NCI-H748 treated with DMSO at 0.1 percent for 48 hours (cell line): ENCODE measurements at regions not wholly inside any gene's neighbourhood (a gene's known extent, or its start where the extent isn't known, plus 50 kb on each side); places are given as distances from the start of the nearest gene placed in this dataset.

Experiments
- DNase-seq: peaks from one replicate; lab custom pipeline; 2025; lab: John Stamatoyannopoulos, UW

DNA sequence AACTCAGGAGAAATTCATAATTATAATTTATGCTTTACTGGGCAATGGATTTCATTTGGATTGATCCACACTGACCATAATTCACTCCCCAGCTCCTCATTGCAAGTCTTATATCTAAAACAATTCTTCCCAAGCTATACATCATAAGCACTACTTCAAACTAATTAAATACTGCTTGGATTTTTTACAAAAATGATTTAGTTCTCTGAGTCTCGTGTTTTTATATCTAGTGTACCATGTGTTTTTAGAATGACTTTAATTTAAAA is 443.8 kb downstream of the GPAM start:
- DNase-seq: no peak

DNA sequence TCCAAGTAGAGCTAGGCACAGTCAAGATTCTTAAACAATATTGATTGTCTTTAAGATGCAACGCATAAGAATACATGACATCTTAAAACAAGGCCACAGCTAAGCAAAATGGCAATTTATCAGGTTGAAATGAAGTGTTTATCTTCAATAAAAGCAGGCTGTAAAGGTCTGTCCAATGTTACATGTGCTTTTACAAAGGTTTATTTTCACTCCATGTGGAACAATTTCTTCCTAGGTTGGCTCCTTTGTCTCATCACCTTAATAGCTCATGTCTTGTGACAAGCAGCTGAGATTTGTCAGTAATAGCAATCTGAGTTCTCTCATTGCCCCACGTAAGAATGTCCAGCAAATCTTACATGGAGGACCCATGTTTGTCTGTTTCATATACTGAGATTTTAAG is 437.6 kb downstream of the GPAM start:
- DNase-seq: no peak

DNA sequence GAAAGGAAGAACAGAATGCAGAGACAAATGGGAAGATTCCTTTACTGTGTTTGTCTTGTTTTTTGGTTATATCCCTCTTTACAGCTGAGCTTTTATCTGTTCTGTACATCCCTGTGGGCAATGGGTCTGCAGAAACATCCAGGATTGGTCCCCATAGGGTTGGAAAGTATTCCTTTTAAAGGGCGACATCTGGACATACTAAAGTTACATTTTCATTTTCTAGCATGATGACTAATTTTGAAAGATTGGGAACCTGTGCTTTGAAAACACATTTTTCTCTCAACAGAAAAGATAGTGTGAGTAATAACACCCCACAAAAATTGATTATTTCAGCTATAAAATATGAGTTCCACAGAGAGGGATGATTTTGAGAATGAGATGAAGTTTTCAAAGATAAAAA is 435.8 kb downstream of the GPAM start:
- no peak for DNase-seq

DNA sequence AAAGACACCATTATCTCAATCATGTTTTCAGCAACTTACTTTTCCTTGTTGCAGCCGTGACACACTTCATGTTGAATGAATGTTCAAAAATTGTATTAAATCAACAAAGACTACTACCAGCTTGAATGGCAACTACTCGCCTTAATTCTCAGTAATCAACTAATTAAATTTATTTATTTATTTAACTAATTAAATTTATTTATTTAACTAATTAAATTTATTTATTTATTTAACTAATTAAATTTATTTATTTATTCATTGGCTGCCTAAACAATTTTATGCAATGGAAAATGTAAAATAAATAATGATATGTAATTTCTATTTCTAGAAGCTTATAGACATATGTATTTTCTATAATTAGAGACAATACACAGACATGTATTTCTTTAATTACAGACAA is 435.4 kb downstream of the GPAM start:
- no peak for DNase-seq

DNA sequence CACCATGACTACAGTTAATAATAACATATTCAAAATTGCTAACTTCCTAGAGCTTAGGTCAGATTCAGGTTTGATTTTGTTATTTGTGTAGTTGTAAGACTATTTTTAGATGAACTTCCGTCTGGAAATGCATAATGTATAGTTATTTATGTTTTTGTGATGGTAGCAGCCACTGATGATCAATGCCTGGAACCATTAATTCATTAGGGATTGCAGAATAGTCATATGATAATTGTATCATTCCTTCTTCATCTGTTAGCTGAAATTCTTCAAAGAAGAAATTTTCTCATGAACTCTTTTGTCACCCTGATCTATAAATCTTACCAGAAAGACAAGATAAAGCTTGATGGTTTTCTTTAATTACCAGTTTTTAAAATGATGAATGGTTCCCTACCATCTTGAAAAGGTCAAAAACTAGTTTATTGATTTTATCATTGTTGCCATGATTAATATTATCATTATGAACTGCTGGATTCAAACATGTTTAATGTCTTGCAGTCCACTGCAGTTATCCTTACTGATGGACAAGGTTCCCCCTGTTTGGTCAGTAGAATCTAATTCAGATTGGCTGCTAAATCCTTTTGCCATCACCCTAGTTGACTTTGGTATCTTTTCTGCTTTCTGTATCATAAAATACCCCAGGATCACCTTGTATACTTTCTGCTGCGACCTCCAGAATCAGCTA is 433.3 kb downstream of the GPAM start:
- no peak for DNase-seq

DNA sequence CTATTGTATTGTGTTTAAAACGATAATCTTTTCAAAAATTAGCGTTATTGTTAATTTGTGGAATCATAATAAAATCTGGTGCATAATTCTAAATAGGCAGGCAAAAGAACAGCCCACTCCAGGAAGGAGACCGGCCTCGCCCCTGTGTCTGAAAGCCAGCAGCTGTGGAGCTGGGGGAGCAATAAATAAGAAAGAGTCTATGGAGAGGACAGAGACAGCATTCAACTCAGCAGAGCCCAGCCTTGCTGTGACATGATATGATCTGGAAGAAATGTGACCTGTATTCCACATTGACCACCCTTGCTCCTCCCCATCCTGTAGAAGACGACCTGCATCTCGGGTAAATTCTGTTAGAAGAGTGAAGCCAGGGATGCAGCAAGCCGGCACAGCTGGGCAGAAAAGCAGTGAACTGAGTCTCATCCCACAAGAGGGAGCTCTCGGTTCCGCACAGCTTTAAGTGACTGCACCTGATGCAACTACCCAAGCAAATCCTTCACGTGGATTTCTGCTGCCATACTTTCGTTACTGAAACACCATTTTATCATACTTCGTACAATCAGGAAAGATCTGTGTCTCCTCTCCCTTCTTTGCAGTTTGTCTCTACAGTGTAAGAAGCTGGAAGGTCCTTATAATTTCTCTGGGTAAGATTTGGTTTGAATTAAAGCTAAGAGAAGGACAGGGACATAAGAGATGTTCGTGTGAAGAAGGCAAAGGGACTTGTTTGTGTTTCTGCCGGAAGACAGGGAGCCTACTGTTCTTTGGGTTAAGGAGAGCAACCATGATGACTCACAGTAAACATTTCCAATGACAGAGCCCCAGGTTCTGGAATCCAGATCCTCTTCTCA is 427.1 kb downstream of the GPAM start:
- DNase-seq: no peak

DNA sequence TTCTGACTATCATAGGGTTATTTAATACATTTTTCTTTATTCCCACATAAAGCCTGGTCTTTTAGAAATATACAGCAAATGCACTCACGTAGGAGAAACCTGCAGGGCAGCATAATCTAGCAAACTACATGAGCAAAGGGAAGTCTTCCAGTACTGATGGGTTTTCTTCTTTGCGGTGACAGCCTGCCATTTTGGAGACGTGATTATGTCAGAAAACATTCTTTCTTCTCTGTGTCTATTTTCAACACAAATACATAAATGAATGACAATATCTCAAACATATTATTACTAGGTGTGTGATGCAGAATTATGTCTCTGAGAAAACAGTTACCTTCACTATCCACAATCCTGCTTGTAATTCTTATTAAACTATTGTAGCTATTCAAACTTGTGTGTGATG is 425.0 kb downstream of the GPAM start:
- no peak for DNase-seq

DNA sequence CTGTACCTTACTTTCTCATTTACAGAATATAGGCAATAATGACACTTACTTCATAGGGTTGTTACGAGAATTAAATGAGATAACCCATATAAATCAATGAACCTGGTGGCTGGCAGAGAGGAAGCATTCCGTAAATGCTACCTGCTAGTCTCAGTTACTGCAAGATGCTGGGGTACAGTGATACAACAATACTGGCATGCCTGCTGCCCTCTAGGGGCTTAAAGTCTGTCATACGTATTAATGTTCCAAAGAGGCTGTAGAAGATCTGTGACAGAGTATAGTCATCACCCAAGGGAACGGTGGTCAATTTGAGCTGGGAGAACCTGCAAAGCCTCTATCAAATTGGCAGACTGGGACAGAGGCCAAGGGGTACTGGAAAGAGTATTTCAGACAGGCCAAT is 421.5 kb downstream of the GPAM start:
- no peak for DNase-seq

DNA sequence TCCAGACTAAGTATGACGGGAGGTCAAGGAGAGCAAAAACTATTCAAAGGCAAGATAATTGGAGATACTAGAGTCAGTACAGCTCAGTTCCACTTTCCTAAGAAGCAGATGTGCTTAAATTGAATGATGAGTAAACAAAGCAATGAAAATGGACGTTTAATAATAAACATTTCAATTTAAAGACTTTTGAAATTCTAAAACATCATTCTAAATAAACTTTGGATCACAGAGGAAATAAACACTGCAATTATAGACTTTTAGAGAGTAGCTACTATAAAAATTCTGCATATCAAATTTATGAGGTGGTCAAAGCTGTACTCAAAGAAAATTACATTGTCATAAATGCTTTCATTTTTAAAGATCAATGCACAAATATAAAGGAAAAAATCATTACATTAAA is 418.3 kb downstream of the GPAM start:
- no peak for DNase-seq

DNA sequence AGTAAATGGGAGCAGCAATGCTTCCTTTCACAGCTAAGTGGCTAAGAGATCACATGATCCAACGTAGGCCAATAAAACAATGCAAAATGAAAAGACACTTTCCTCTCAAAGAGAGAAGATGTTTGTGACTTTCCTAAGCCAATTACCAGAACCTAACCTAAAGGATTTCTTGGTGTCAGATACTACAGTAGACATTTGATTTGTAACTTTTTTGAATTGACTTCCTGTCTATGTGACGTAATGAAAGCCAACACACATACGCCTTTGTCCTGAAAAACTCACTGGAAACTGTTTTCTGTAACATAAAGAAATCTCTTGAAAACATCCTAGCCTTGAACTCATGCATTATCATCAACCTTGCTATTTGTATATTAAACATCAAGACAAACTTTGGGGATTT is 417.1 kb downstream of the GPAM start:
- DNase-seq: no peak

DNA sequence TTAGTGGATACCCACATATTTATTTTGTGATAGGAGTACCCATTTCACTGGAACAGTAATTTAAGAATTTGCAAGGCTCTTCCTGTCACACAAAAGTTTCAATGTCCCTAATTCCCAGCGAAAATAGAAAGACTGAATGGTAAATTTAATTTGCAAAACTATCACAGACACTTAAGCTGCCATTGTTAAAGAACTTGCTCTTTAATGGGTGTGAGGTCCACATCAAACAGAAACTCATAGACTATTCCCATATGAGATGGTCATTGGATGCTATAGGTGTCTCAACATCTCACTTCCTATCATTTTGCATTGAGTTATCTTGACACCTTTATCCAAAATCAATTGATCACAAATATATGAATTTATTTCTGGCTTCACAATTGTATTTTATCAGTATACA is 415.9 kb downstream of the GPAM start:
- DNase-seq: no peak

DNA sequence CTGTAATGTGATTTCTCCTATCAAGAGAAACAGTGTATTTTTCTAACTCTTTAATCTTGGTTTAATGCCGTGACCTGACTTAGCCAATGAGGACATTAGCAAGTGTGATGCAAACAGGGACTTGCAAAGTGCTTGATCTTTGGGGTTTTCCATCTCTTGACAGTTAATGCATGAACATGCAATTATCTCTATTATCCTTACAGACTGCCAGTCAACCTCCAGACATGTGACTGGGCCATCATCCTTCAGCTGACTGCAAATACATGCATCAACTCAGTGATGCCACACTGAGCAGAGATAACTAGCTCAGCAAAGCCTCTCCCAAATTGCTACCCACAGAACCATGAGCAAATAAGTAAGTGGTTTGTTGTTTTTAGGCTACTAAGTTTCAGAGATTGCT is 409.6 kb downstream of the GPAM start:
- DNase-seq: no peak

DNA sequence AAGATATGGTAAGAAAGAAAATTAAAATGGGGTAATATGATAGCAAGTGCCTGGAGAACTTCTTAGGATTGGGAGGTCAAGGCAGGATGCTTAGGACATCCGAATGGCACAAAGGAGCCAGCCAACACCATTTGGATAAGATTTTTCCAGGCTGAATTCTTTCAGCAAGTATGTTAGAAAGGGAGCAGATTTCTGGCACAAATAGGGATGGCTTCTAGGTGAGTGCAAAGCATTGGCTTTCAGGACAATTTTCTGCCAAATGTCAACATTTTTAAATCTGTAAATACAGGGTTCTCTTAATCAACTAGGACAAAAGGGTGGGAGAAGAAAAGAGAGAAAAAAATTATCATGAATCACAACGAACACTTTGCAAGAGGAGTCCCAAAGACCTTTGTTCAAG is 409.1 kb downstream of the GPAM start:
- DNase-seq: no peak

DNA sequence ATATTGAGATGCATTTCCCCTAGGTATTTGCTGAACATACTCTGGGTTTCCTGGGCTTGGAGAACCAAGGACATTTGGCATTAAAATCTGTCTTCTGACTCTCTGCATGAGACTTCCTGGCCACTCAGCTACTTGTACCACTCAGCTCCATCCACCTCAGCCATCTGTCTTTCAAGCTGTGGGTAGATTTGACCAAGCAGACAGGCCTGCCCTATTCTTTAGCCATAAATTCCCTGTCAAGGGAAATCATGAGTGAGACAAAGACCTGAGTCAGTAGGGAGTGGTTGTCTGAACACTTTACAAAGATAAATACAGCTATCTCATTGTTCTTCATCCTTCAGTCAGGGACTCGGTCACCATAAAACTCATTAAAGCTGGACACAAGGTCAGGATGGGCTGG is 399.1 kb downstream of the GPAM start:
- no peak for DNase-seq

DNA sequence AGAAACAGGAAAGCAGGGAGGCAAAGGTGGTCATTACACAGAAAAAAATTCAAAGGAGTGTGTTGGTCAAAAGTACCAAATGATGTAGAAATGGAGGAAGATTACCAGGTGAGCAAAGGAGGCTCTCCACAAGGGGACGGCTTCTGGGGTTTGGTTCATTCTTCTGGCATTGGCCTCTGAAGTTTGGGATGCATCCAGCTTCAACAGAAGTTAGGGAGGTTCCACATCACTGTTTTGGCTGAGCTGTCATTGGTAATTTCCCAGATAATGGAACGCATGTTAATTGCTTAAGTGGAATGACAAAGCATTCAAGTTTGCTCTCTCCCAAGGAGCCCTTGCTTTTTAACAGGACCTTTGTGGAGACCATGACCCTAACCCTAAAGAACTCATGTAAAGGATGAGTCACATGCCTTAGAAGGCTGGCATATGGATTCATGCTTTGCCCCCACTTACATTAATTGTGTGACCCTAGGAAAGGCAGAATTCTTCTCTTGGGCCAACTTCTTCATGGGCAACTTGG is 398.6 kb downstream of the GPAM start:
- DNase-seq: no peak

DNA sequence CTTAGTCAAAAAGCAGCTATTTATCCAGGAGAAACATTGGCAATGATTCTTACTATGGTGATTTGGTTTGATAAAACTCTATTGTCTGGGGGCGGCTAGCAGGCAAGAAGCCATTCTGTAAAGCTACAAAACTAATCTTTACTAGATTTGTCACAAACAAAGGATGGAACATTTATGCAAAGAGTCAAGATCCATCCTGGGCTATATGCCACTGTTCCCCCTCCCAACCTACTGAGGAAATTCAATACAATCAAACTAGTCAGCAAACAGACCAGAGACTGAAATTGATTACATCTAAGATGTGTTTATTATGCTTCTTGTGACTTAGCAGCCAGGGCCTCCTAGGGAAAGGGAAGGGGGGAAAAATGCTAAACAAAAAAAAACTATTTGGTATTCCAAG is 397.6 kb downstream of the GPAM start:
- DNase-seq: no peak

DNA sequence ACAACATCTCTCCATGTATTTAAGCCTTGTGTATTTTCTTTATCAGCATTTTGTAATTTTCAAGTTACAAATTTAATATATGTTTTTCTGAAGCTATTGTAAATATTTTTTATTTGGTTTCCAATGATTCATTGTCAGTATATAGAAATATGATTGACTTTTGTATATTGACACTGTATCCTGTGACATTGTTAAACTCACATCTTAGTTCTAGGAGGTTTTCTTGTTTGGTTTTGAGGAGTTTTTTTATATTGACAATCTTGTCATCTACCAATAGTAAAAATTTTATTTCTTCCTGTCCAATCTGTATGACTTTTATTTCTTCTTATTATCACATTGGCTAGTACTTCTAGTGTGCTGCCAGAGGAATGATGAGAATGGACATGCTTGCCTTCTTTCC is 393.7 kb downstream of the GPAM start:
- DNase-seq: no peak

DNA sequence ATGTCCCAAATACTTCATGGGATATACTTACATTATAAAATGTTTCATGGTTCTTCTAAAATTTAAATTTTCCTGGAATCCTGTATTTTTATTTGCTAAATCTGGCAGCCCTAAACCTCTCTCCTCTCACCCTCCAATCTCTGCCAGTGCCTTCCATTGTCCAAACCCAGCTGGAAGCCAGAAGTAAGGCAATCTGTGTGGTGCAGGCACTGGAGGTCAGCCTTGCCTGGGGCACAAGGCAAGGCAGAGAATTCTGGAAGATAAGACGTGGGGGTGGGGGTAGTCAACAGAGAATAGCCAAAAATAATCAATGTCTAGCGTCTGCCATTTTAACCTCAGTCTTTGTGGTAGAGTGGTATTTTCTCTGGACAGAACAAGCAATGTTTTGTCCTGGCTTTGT is 381.7 kb downstream of the GPAM start:
- no peak for DNase-seq

DNA sequence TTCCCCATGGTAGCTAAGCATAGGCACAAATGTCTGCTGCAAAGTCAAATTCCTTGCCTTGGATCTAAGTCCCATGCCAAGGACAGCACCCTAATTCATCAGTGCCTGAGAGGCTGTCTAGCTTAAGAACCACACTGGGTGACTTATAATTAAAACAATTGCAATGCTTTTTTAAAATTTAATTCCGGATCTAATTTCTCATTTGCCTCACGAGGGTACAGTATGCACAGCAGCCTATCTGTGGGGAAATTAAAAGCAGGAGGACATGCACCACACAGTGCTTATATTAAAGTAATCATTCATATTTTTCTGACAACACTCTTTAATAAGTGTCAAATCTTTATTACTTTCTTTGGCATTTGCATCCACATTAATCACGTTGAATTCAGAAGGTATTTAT is 378.8 kb downstream of the GPAM start:
- DNase-seq: no peak

DNA sequence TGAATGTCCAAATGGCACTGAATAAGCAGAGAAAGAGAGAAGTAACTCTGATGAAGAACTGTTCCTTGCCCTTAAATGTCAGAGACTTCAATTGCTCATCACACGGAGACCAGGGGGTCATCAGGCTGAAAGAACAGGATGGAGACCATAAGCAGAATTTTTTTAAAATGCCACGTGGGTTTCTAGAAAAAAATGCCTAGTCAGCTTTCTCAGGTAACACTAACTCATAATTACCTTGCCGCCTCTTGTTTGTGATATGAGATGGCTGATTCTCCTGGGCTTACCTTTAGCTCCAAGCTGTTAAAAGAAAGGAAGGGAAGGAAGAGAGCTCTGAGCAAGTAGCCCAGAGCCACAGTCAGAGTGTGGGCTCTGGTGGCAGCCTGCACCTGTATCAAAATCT is 372.0 kb downstream of the GPAM start:
- DNase-seq: no peak

DNA sequence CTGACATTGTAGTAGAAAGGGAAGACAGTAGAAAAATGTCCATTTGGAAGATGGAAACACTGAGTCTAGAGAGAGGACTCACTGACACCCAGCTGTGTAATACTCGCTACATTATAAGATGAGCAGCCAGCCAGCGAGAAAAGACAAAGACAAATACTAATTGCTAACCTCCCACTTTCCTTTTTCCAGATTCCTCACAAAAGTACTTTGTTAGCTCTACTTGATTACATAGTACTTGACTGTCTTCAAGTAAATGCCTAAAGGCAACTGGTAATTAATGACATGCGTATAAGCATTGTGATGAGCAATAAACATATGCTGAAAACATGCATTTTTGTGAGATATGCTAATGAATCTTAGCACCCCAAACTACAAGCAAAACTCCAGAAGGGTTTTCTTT is 363.1 kb downstream of the GPAM start:
- no peak for DNase-seq

DNA sequence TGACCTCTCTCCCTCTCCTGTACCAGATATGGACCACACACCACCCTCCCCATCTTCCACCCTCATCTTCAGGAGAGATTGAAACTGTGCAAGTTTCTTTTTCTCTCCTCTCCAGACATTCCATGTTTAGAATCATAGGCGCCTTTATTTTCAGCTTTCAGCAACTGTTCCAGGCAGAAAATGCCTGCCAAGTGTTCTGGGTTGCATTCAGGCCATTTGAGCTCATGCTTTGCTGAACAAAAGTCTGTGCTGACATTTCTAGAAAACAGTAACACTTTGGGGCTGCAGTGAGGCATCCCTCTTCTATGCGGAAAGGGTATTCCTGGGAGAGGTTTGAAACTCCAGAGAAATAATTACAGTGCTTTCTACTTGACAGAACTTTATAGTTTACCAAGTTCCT is 361.7 kb downstream of the GPAM start:
- no peak for DNase-seq

DNA sequence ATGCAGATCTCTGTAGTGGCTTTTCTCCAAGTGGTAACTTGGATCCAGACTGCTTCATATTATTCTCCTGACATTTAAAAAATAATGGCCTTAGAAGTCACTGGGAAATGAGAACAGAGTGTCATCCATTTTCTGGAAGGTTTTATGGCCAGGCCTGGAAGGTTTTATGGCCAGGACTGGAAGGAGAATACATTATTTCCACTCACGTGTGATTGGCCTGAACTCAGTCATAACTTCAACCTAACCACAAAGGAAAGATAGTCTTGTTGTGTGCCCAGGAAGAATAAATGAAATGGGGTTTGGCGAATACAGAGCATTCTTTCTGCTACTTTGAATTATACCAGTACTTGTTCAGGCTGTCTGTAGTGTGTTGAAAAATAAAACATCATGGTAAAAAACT is 360.9 kb downstream of the GPAM start:
- DNase-seq: no peak

DNA sequence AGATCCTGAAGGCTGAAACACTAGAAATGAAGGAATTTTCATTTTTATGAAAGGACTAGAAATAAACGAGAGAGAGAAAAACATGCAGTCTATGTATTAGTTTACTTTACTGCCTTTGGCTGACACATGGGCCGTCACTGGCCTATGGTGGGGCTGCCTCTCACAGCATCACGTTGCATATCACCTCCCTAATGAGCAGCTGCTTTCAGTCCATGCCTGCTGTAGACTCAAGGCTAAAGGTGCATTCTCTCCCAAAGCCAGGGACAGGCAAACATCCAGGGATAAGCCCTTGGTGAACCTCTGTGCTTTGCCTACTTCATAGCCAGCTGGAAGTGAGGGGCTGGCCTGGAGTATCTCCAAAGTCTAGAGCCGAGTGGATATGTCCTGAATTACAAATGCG is 359.4 kb downstream of the GPAM start:
- no peak for DNase-seq
